PC-3 (cell line): ENCODE measurements at regions not wholly inside any gene's neighbourhood (a gene's known extent, or its start where the extent isn't known, plus 50 kb on each side); places are given as distances from the start of the nearest gene placed in this dataset.

ENCODE experiments used
- CTCF ChIP-seq: fragments of 300-600 bp; sonication (generic); conservative IDR thresholded peaks from 2 replicates; pipeline ENCODE4 v1.5.1; 2017; ENCODE audit warnings: antibody characterized with exemption, low read depth, mild to moderate bottlenecking, low read length
- EZH2phosphoT487 ChIP-seq: fragments of 300-600 bp; sonication (generic); IDR thresholded peaks from 2 replicates; pipeline ENCODE4 v1.6.1; 2018; ENCODE audit warnings: mild to moderate bottlenecking, antibody characterized with exemption, low read length, borderline replicate concordance

- TF ChIP-seq CTCF: no peak
- no peak for TF ChIP-seq EZH2phosphoT487
Measured at GRCh38 chr3:13195374-13195773, 122.1 kb upstream of the IQSEC1 start.
